HEK293T (cell line): ENCODE measurements at regions not wholly inside any gene's neighbourhood (a gene's known extent, or its start where the extent isn't known, plus 50 kb on each side); places are given as distances from the start of the nearest gene placed in this dataset.

ENCODE experiments used
- ARNT ChIP-seq: fragments of 450-650 bp; IDR thresholded peaks from 2 replicates; pipeline ENCODE4 v1.6.1; 2017; ENCODE audit warnings: mild to moderate bottlenecking
- BHLHE40 ChIP-seq: fragments of 450-650 bp; IDR thresholded peaks from 2 replicates; pipeline ENCODE4 v1.6.1; 2016; ENCODE audit warnings: mild to moderate bottlenecking, moderate library complexity, borderline replicate concordance
- L3MBTL2 ChIP-seq: fragments of 450-650 bp; conservative IDR thresholded peaks from 2 replicates; pipeline ENCODE4 v1.6.1; 2016; ENCODE audit warnings: mild to moderate bottlenecking

- TF ChIP-seq L3MBTL2 (no peak), ARNT (no peak), BHLHE40 (no peak)
These were observed 132.7 kb upstream of the MAP3K7 start for GRCh38 chr6:90719321-90720195.
